ENCODE measurements at regions not wholly inside any gene's neighbourhood (a gene's known extent, or its start where the extent isn't known, plus 50 kb on each side); places are given as distances from the start of the nearest gene placed in this dataset.

- intact Hi-C loops (cut with DNase I; ENCODE audit: low total_unique reads), result no loop called here
- H3K9me3 ChIP-seq, result no peaks in the 10 kb centered on the region
- TF ChIP-seq POLR2A (IDR thresholded peaks at IDR 0.05), result no peak
- no peak for TF ChIP-seq CTCF (IDR thresholded peaks at IDR 0.05)
- H3K27me3 ChIP-seq, result no peaks in the 10 kb centered on the region
- no peak overlapping the region for H3K4me3 ChIP-seq
- no peaks in the 10 kb centered on the region for H3K36me3 ChIP-seq
- no peak overlapping the region for H3K27ac ChIP-seq
- no peaks in the 10 kb centered on the region for H3K4me1 ChIP-seq
- DNase-seq, result no peak
Measured at GRCh38 chr10:130358981-130359650, 222.9 kb downstream of the GLRX3 start.

- Histone ChIP-seq H3K9me3 (no peaks in the 10 kb centered on the region), H3K4me3 (no peak overlapping the region), H3K36me3 (no peaks in the 10 kb centered on the region), H3K4me1 (no peaks in the 10 kb centered on the region), H3K27ac (no peak overlapping the region), H3K27me3 (no peaks in the 10 kb centered on the region)
- DNase-seq, result no peak
- intact Hi-C loops (cut with DNase I; ENCODE audit: low total_unique reads), result no loop called here
- TF ChIP-seq CTCF (IDR thresholded peaks at IDR 0.05), result no peak
- TF ChIP-seq POLR2A (IDR thresholded peaks at IDR 0.05), result no peak
Measured at GRCh38 chr10:130359711-130360110, 223.5 kb downstream of the GLRX3 start.

GRCh38 chr10:130360826-130361311 lies 224.7 kb downstream of the GLRX3 start:
- no peaks in the 10 kb centered on the region for H3K27me3 ChIP-seq
- H3K4me1 ChIP-seq, result no peaks in the 10 kb centered on the region
- H3K27ac ChIP-seq, result no peak overlapping the region
- H3K4me3 ChIP-seq, result no peak overlapping the region
- TF ChIP-seq POLR2A (IDR thresholded peaks at IDR 0.05), result no peak
- no peak for TF ChIP-seq CTCF (IDR thresholded peaks at IDR 0.05)
- no peaks in the 10 kb centered on the region for H3K9me3 ChIP-seq
- no peak for DNase-seq
- intact Hi-C loops (cut with DNase I; ENCODE audit: low total_unique reads), result no loop called here
- no peaks in the 10 kb centered on the region for H3K36me3 ChIP-seq

DNA sequence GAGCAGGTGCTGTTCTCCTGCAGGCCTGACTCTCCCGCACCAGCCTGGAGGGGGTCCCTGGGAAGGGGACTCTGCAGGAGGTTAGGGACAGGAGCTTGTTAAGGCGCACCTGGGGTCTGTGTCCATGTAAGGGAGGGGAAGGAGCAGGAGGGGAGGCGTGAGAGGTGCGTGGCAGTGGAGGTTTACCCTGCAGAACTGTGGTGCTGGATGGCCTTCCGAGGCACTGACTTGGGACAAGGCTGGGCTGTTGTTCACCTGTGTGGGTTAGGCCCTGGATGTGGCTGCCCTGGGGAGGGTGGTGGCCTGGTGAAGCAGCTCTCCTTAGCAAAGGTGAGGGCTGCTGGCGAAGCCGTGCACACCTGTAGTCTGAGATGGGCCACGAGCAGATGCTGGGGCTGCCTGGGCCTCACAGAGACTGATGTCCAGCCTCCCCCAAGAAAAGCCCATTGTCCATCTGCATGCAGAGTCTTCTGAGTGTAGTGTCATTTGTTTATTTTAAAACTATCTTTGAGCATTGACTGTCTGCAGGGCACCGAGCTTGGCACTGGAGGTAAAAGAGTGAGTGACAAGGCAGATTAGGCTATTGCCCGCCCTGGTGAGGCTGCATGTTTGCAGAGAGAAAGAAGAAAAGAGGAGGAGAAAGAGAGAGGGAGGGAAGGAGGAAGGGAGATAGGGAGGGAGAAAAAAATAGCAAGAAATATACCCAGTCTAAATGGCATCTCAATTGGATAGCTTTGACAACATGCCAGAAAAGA lies 225.3 kb downstream of the GLRX3 start:
- DNase-seq, result no peak
- H3K9me3 ChIP-seq, result no peaks in the 10 kb centered on the region
- no peaks in the 10 kb centered on the region for H3K27me3 ChIP-seq
- no peak overlapping the region for H3K27ac ChIP-seq
- TF ChIP-seq POLR2A (IDR thresholded peaks at IDR 0.05), result no peak
- TF ChIP-seq CTCF (IDR thresholded peaks at IDR 0.05), result no peak
- intact Hi-C loops (cut with DNase I; ENCODE audit: low total_unique reads), result no loop called here
- no peaks in the 10 kb centered on the region for H3K4me1 ChIP-seq
- H3K36me3 ChIP-seq, result no peaks in the 10 kb centered on the region
- no peak overlapping the region for H3K4me3 ChIP-seq

GRCh38 chr10:130362308-130362761 lies 226.1 kb downstream of the GLRX3 start:
- H3K4me3 ChIP-seq, result no peak overlapping the region
- H3K27me3 ChIP-seq, result no peaks in the 10 kb centered on the region
- no peak overlapping the region for H3K27ac ChIP-seq
- no peak for DNase-seq
- no peaks in the 10 kb centered on the region for H3K4me1 ChIP-seq
- intact Hi-C loops (cut with DNase I; ENCODE audit: low total_unique reads), result no loop called here
- TF ChIP-seq CTCF (IDR thresholded peaks at IDR 0.05) (no peak), POLR2A (IDR thresholded peaks at IDR 0.05) (no peak)
- no peaks in the 10 kb centered on the region for H3K36me3 ChIP-seq
- H3K9me3 ChIP-seq, result no peaks in the 10 kb centered on the region
